K562 (cell line): ENCODE measurements at regions not wholly inside any gene's neighbourhood (a gene's known extent, or its start where the extent isn't known, plus 50 kb on each side); places are given as distances from the start of the nearest gene placed in this dataset.

Experiments
- ARNT ChIP-seq, 2 experiments: fragments of 450-650 bp; IDR thresholded peaks; 2 replicates each; pipeline ENCODE4 v1.6.1; 2016; ENCODE audit warnings: mild to moderate bottlenecking in 1 of 2
- ERF ChIP-seq: fragments of 450-650 bp; formaldehyde crosslinking; IDR thresholded peaks from 2 replicates; pipeline ENCODE4 v1.4.0; 2020; ENCODE audit warnings: mild to moderate bottlenecking, mixed read lengths
- HMBOX1 ChIP-seq: sonication (generic); IDR thresholded peaks from 2 replicates; pipeline ENCODE4 v1.6.1; 2016
- IFI16 ChIP-seq: fragments of 250-450 bp; sonication (Bioruptor Pico); IDR thresholded peaks from 2 replicates; pipeline ENCODE4 v2.1.2; 2022; ENCODE audit warnings: mild to moderate bottlenecking, inconsistent platforms
- JUN ChIP-seq, 2 experiments: sonication (generic) in 1 of 2; formaldehyde crosslinking in 1 of 2; IDR thresholded peaks; 2 replicates each; pipeline versions ENCODE4 v1.6.1 to v1.8.0; 2012 to 2022; ENCODE audit warnings: borderline replicate concordance in 2 of 2, mild to moderate bottlenecking in 2 of 2, improper control_type of control experiment in 1 of 2, low read depth in 1 of 2, low read length in 1 of 2, missing genetic modification reagents in 1 of 2
- MAZ ChIP-seq, 2 experiments: fragments of 450-650 bp in 1 of 2; sonication (generic) in 1 of 2; formaldehyde crosslinking; IDR thresholded peaks in 1 of 2; conservative IDR thresholded peaks in 1 of 2; 2 replicates each; pipeline versions ENCODE4 v1.4.0 to v1.5.0; 2020; ENCODE audit warnings: mild to moderate bottlenecking in 1 of 2, missing genetic modification reagents in 1 of 2
- MIER1 ChIP-seq: fragments of 450-650 bp; IDR thresholded peaks from 2 replicates; pipeline ENCODE4 v1.6.1; 2016; ENCODE audit warnings: antibody characterized with exemption, mild to moderate bottlenecking, low read depth
- MTA3 ChIP-seq: fragments of 450-650 bp; formaldehyde crosslinking; IDR thresholded peaks from 2 replicates; pipeline ENCODE4 v1.6.1; 2017; ENCODE audit warnings: mild to moderate bottlenecking, borderline replicate concordance
- PBX2 ChIP-seq, 2 experiments: IDR thresholded peaks in 1 of 2; conservative IDR thresholded peaks in 1 of 2; 2 replicates each; pipeline ENCODE4 v1.6.1; 2016; ENCODE audit warnings: low read depth in 2 of 2, mild to moderate bottlenecking in 1 of 2, missing compliant biosample characterization in 1 of 2, missing genetic modification characterization in 1 of 2, moderate library complexity in 1 of 2
- SNRNP70 ChIP-seq: fragments of 200-400 bp; formaldehyde crosslinking; optimal IDR thresholded peaks from 2 replicates; pipeline ENCODE3; 2017; ENCODE audit warnings: low read depth, low read length
- TARDBP ChIP-seq: fragments of 450-650 bp; IDR thresholded peaks from 2 replicates; pipeline ENCODE4 v1.6.1; 2016
- ZC3H11A ChIP-seq: IDR thresholded peaks from 2 replicates; pipeline ENCODE4 v1.6.1; 2012; ENCODE audit warnings: low read depth, low read length, improper control_type of control experiment
- ZC3H4 ChIP-seq: sonication (generic); formaldehyde crosslinking; IDR thresholded peaks from 2 replicates; pipeline ENCODE4 v1.9.0; 2021; ENCODE audit warnings: missing genetic modification reagents, borderline replicate concordance
- ZFX ChIP-seq: sonication (generic); formaldehyde crosslinking; IDR thresholded peaks from 2 replicates; pipeline ENCODE4 v1.8.0; 2022; ENCODE audit warnings: mild to moderate bottlenecking, missing genetic modification reagents, moderate library complexity
- ZHX1 ChIP-seq: fragments of 150-350 bp; conservative IDR thresholded peaks from 2 replicates; pipeline ENCODE4 v1.6.1; 2014; ENCODE audit warnings: low read length
- ZKSCAN3 ChIP-seq: fragments of 250-450 bp; sonication (Bioruptor Pico); IDR thresholded peaks from 2 replicates; pipeline ENCODE4 v1.4.0; 2020
- ZNF134 ChIP-seq: fragments of 250-450 bp; sonication (Bioruptor Pico); conservative IDR thresholded peaks from 2 replicates; pipeline ENCODE4 v1.4.0; 2020
- ZNF197 ChIP-seq: fragments of 200-800 bp; sonication (Bioruptor generic); IDR thresholded peaks from 2 replicates; pipeline ENCODE4 v1.6.1; 2016; ENCODE audit warnings: low read depth, missing genetic modification characterization, missing compliant biosample characterization
- ZNF431 ChIP-seq: sonication (generic); formaldehyde crosslinking; IDR thresholded peaks from 2 replicates; pipeline ENCODE4 v1.8.0; 2022; ENCODE audit warnings: mild to moderate bottlenecking, missing genetic modification reagents
- TF ChIP-seq, protein P1 (sequence below): fragments of 250-450 bp; sonication (Bioruptor Pico); IDR thresholded peaks from 2 replicates; pipeline ENCODE4 v1.8.0; 2022; ENCODE audit warnings: inconsistent platforms

- TF ChIP-seq HMBOX1: peak; percentile 39; the same call in 1 of the 2 replicates
- TF ChIP-seq, protein P1, sequence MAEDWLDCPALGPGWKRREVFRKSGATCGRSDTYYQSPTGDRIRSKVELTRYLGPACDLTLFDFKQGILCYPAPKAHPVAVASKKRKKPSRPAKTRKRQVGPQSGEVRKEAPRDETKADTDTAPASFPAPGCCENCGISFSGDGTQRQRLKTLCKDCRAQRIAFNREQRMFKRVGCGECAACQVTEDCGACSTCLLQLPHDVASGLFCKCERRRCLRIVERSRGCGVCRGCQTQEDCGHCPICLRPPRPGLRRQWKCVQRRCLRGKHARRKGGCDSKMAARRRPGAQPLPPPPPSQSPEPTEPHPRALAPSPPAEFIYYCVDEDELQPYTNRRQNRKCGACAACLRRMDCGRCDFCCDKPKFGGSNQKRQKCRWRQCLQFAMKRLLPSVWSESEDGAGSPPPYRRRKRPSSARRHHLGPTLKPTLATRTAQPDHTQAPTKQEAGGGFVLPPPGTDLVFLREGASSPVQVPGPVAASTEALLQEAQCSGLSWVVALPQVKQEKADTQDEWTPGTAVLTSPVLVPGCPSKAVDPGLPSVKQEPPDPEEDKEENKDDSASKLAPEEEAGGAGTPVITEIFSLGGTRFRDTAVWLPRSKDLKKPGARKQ: no peak
- no peak for TF ChIP-seq JUN (IDR thresholded peaks at IDR 0.05; ENCODE audit: borderline replicate concordance, low read depth, low read length)
- TF ChIP-seq JUN (CRISPR knock-in tag; IDR thresholded peaks at IDR 0.05; ENCODE audit: borderline replicate concordance): no peak
- TF ChIP-seq ARNT (IDR thresholded peaks at IDR 0.05): no peak
- TF ChIP-seq ZNF134 (CRISPR knock-in tag): no peak
- TF ChIP-seq MIER1: no peak
- no peak for TF ChIP-seq ZHX1
- no peak for TF ChIP-seq ZC3H11A
- no peak for TF ChIP-seq SNRNP70
- TF ChIP-seq ZKSCAN3 (CRISPR knock-in tag): no peak
- peak; percentile 24; the same call in 1 of the 2 replicates for TF ChIP-seq ZNF197 (CRISPR knock-in tag)
- TF ChIP-seq MAZ (CRISPR knock-in tag; conservative IDR thresholded peaks at IDR 0.05 in 1 of 2, IDR thresholded peaks at IDR 0.05 in 1 of 2): no peak
- peak; percentile 45; the same call in 1 of the 2 replicates for TF ChIP-seq ZC3H4 (CRISPR knock-in tag)
- no peak for TF ChIP-seq IFI16 (CRISPR knock-in tag)
- no peak for TF ChIP-seq ERF (CRISPR knock-in tag)
- no peak for TF ChIP-seq PBX2 (CRISPR knock-in tag; IDR thresholded peaks at IDR 0.05; ENCODE audit: low read depth)
- no peak for TF ChIP-seq PBX2 (tag; conservative IDR thresholded peaks at IDR 0.05; ENCODE audit: low read depth)
- no peak for TF ChIP-seq TARDBP
- 0 out of 2 replicates have a peak, but pooled peaks have one; percentile 15 for TF ChIP-seq MTA3
- TF ChIP-seq ZNF431 (CRISPR knock-in tag): no peak
- TF ChIP-seq ZFX (CRISPR knock-in tag): 0 out of 2 replicates have a peak, but pooled peaks have one; percentile 33
These were observed 100.0 kb downstream of the OR2B2 start (continued) for GRCh38 chr6:27812078-27812804.
